HG02884 (cell line): ENCODE measurements at regions not wholly inside any gene's neighbourhood (a gene's known extent, or its start where the extent isn't known, plus 50 kb on each side); places are given as distances from the start of the nearest gene placed in this dataset.

ENCODE experiments used
- ATAC-seq: cut with Tn5 transposase; IDR thresholded peaks from one replicate; pipeline ENCODE4 v1.9.1; 2021; ENCODE audit warnings: mild to moderate bottlenecking, moderate library complexity; ENCODE audit not compliant: unreplicated experiment

DNA sequence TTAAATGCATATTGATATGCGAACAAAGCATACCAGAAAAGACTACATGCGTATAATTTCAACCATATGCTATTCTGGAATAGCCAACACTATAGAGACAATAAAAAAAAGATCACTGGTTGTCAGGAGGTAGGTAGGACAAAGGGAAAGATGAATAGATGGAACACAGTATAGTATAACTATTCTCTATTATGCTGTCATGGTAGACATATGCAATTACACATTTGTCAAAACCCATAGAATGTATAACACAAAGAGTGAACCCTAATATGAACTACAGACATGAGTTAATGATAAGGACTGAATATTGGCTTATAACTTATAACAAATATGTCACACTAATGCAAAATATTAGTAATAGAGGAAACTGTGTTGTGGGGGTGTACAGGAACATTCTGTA, 460.8 kb downstream of the TAF11L14 start:
- no peak for ATAC-seq

DNA sequence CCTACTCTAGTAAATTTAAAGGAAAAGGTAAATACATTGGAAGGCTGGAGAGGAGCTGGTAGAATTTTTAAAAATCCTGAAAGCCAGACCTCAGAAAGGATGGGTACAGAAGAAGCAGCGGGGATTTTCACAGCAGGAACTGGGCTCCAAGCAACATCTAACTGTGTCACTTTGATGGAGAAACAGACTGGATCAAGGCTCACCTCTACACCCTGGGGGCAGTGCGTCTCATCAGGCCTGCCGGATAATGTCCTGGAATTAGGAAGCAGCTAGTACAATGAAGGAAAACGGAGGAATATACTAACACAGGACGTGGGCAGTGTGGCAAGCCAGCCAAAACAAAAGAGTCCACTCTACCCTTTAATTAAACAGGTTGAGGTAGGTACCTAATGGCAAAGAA, 463.6 kb downstream of the TAF11L14 start:
- no peak for ATAC-seq

DNA sequence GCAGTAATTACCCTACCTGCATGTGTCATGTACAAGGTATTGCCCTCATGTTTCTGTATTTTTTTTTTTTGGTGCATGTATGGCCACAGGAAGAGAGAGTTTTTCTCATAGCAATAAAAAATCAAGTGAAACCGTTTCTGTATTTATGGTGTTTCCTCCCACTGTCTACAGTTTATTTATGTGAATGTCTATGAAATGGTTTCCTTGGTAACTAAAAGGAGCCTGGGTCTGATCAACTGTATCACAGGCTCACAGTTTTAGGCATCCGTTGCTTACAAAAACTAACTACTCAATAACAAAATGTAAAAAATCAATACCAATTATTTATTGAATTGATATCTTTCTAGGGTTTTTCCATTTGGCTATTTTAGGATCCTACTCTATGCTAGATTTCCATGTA, 464.4 kb downstream of the TAF11L14 start:
- no peak for ATAC-seq

DNA sequence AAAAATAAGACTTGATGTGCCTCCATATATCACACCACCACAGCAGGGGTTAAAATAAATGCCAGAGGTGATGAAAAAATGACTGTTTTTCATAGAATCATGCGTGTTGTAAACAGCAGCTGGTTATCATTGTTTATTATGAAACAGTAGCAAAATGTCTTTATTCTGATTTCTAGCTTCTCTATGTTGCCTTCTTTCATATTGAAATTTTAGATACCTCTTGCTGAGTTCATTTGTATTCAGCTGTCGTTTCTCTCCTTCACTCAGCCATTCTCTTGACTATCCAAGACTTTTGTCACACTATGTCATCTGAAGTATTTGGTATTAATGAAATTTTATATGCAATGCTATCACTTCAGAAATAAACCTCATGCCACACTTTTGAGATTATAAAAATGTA, 465.0 kb downstream of the TAF11L14 start:
- ATAC-seq = no peak

DNA sequence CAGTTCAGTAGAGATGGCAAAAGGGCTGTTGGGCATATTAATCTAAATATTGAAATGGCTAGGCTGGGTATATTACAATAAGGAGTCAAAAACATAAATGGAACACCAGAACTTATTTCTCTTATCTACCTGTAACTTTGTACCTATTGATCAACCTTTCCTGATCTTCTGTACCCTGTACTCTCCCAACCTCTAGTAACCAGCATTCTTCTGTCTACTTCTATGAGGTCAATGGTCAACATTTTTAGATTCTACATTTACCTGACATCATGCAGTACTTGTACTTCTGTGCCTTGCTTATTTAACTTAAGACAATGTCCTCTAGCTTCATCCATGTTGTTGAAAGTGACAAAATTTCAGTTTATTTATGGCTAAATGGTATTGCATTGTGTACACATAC, 467.3 kb downstream of the TAF11L14 start:
- no peak for ATAC-seq

DNA sequence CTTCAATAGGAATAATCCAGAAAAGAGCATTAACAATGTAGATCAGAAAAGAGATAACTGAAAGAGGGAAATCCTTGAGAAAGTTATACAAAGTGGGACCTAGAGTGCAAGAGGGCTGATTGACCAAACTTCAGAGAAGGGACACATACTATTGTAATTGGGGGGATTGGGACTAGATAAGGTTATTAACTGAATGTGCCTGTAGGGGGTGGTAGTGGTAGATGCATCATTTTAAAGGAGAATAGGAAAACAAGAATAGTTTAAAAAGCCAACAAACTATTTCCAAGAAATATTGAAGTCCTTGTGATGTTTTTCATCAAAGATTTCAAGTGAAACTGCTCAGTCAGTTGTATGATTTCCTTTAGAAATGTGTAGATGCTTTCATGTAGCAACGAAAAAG, 468.5 kb downstream of the TAF11L14 start:
- no peak for ATAC-seq

DNA sequence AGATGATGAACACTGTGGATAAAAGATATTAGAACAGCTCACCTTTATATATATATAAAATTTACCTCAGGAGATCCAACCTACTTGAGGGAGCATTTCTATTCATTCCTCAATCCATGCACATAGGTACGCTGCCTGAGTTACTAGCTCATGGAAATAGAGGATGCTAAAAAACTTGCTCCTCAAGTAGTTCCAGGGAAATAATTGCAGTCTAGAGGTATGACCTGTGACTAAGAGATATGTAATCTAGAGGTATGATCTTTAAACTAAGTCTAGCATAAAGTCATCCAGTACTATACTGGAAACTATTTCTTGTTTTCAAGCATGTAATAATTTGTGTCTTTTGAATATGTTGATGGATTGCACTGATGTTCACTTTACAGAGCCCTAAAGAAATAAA, 471.2 kb downstream of the TAF11L14 start:
- ATAC-seq = no peak

DNA sequence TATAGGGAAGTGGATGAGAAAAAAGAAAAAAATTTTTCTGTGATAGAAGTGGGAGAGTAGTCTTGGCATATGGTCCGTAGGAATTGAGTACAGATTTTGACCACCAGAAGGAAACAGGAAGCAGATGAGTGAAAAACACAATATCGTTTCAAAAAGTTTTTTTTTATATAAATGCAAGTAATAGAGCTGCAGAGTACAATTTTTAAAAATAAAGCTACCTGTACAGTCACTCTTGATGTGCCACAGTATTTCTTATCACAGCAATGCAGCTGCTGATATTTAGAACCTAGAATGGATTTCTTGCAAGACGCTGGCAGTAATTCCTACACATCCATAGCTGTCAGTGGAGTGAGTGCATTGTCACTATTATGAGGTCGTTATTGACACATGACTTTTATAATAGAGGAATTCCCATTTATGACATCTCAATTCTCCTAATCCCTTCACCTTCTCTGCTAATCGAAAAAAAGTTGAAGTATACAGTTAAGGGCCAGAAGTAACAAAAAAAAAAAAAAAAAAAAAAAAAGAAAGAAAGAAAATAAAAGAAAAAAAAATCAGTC, 477.7 kb downstream of the TAF11L14 start:
- no peak for ATAC-seq

DNA sequence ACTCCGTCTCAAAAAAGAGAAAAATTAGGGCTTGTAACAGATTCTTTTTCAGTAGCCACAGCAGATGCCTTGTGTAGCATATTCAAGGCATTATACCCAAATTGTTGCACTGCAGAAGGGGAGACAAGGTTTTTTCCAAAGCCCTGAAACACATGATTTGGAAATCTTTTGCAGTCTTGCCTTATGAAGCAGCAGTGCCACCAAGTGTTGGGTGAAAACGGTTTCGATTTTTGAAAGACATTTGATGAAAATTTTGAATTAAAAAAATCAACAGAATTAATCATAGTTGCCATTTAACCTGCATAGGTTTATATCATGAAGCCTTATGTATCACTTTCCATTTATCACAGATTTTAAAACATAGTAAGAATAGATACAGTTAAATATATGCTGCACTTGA, 479.5 kb downstream of the TAF11L14 start:
- ATAC-seq = no peak

DNA sequence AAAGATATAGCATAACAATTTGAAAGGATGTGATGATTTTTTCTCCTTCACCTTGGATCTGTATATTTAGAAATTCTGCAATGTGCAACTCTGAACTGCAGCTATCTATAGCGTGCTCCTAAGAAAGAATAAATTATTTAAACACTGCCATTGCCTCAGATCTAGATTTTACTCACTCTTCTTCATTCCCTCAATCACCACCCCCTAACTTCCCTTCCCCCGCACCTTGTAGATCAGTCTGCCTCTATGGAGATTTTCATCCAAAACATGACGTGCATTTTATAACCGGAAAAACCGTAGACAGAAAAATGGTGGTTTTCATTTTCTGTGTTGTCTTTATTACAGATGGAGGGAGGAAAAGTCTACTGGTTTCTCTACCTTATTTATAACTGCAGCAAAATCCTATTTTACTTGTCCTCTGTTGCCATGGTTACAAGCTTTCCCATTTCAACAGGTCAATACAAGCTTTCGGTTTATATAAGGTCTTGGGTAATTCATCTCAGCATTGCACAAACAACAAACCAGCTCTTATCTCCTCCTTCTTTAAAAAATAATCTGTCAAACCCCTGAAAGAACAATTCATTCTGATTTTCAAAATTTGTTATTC, 480.0 kb downstream of the TAF11L14 start:
- ATAC-seq = no peak

DNA sequence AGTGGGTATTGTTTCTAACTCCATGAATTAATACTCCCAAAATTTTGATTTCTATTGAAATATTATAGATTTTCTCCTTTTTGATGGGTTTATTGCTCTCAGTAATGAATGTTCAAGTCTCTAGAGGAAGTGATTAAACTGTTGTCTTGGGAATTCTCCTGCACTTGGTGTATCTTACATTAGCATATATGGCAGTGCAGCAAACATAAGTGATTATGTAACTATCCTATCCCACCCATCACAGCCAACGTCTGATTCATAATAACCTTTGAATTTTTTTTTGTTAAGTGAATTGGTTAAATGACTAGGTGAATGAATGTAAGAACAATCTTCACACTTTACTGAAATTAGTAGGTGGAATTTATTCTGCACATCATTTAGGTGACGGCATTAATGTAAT, 483.7 kb downstream of the TAF11L14 start:
- ATAC-seq = no peak

DNA sequence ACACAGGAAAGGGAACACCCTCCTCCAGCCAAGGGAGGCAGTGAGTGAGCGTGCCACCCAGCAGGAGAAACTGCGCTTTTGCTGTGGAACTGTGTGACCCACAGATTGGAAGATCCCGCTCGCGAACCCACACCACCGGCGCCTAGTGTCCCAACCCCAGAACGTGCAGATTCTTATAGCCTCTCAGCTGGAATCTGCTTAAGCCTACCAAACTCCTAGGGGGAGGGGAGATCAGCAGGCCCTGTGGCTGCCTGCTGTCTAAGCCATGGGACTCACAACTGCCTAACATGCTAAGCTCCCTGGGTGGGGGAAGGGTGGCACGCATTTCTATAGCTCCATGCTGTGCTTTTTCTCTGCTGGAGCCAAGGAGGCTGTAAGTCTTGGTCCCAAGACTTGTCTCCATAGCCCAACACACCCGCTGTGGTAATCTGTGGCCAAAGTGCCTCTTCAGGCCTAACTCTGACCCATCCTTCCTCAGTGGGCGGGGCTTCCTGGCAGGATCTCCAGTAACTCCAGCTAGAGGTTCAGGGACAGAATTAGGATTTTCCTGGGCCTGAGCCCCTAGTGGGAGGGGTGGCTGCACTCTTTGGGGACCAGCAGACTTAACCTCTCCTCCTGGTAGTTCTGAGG, 485.0 kb downstream of the TAF11L14 start:
- no peak for ATAC-seq

DNA sequence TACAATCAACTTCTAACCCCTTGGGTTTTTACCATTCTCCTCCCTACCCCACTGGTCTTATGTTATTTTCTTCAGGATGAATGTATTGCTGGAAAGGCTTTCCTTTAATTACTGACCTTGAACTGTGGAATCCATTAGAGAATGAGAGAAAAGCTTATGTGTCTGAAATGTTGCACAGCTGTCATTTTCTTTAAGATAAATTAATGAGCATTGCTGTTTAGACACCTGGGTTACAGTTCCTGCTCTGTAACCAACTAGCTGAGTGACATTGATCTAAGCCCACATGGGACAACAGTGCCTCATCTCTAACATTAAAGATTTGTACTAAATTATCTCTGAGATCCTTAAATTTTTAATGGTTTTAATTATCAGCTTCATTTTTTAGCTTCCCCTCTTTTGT, 507.0 kb downstream of the TAF11L14 start:
- no peak for ATAC-seq

DNA sequence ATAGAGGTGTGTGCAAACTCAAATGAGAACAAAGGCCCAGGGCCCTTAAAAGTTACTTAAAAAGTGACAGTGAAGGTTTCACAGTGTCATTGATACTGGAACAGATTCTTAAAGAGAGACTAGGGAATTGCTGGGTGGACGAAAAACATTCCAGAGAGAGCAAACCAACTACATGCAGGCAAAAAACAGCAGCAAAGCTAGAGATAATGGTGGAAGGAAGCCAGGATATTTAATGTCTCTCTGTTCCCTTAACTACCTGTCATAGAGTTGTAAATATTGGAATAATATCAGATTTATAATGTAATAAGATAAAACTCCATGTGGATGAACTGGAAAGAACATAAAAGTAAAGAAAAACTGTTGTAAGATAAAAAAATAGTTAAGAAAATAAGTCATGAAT, 508.6 kb downstream of the TAF11L14 start:
- no peak for ATAC-seq

DNA sequence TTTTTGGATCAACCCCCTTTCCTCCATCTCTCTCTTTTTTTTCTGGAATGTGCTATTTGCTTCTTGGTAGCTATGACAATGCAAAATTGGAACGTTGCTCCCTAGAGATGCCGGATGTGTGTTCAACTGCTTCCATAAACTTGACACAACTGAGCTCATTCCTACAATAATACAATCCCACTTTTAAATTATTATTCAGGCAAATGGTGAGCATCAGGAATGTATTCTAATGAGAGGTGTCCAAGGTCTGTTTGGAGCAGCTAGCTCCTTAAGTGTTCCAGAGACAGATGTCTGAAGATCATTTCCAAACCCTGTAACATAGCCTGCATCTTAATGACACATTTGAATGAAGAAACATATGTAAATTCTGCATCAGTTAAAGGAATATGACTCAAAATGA, 518.4 kb downstream of the TAF11L14 start:
- no peak for ATAC-seq

DNA sequence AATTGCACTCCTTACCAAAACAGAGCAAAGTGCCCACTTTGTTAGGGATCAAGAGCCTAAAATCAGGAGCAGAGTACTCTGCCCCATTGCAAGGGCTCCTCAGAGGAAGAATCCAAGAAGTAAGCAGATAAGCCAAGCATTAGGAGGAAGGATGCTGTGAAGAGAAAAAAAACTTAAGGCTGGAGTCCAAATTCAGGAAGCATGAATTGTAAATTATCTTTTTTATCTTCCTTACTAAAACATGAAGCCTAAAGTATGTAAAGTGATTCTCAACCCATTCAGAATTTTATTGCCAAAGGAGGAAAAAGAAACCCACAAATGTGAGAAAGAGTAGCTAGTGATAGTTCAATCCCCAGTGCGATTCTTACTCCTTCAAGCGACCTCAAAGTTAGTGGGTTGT, 523.9 kb downstream of the TAF11L14 start:
- no peak for ATAC-seq

DNA sequence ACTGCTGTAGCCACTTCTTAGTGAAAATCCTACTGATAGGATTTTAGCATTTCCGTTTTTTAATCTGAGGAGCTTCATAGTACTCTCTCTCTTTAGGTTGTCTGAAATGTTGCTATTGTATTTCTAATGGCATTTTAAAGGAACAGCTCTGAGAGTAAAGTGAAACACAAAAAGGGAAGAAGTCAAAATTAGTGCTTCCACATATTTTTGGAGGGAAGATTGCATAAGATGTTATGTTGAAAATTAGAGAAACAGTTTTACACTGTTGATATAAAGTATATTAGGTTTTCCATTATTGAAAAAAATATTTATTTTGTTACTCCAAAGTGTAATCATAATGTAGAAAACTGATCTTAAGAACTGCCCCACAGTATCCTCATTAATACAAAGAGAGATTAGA, 525.1 kb downstream of the TAF11L14 start:
- ATAC-seq = no peak

DNA sequence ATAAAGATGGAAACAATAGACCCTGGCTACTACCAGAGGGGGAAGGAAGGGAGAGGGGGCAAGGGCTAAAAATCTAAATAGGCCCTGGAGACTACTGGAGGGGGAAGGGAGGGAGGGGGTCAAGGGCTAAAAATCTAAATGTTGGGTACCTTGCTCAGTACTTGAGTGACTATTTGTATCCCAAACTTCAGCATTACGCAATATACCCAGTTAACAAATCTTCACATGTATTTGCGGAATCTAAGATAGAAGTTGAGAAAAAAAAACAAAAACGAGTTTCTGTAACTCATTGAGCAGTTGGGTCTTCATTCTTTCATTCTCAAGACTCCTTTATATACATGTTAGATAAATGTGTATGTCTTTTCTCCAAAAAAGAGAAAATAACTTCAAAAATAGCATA, 537.4 kb downstream of the TAF11L14 start:
- no peak for ATAC-seq

DNA sequence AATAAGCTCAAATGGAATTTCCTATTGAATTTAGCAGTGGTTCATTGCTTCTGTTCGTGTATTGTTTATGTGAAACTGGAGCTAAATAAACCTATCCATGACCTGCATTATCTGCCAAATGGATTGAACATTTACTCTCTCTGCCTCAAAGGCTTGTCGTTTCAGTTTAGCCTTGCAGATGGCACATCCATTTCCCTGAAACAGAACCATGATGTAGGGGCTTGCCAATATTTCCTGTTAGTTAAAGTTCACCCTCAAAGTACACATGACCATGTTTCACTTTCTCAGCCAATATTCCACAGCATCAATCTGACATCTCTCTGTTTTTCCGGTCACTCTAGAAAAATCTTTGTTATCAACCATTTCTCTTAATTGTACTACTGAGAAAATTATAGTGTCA, 545.3 kb downstream of the TAF11L14 start:
- ATAC-seq = no peak

DNA sequence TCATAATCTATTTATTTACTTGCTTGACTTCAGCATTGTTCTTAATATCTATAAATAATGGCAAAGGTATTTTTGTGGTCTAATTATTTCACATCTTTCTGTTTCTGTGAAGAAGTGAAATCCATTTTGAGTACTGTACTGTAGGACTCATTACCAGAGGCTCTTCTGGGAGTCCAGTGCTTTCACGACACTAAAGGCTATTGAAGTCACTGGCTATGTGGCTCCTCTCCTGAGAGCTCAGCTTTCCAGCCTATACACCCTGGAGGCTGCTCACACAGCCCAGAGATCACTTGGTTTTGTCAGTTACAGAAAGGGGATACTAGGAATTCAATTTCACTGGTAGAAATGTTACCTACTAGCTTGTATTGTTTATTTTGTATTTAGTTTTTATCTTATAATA, 547.3 kb downstream of the TAF11L14 start:
- ATAC-seq = no peak

DNA sequence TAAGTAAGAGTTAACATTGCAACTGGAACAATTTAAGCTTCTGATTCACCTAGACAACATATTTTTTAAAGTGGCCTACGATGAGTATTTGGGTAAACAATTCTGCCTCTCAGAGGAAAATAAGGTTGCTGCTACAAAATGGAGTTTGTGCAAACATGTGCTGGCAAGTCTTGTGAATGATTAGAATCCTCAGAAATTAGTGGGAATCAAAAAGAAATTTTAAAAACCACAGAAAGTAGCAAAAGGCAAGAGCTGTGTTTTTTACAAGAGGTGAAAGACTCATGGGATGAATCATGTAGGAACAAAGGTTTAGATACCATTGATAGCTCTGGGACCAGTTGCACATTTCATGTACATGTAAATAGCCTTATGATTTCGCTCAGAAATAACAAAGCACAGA, 561.6 kb downstream of the TAF11L14 start:
- no peak for ATAC-seq

DNA sequence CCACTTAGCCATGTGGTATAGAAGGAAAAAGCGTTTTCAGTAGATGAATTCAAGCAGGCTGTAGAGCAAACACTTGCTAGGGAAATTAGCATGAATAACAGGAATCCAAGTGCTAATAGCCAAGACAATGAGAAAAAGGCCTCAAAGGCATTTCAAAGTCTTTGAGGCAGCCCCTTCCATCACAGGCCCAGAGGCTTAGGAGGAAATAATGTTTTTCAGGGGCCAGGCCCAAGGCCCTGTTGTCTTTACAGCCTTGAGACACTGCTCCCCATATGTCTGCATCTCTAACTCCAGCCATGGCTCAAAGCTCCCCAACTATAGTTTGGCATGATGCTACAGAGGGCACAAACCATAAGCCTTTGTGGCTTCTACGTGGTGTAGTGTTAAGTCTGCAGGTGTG, 563.5 kb downstream of the TAF11L14 start:
- no peak for ATAC-seq

DNA sequence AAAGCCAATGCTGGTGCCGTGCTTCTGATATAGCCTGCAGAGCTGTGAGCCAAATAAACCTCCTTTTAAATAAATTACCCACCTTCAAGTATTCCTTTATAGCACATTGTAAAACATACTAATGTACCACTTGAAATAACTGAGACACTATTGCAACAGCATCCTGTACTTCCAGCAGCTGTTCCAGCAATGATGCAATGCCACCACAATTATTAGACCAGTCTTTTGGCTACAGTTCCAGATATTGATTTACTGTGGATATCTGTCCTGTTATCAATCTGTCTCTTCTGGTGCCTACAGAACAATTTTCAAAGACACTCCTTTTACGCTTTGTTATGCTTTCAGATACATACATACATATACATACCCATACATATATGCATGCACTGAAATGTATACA, 567.9 kb downstream of the TAF11L14 start:
- no peak for ATAC-seq
